ENCODE measurements at regions not wholly inside any gene's neighbourhood (a gene's known extent, or its start where the extent isn't known, plus 50 kb on each side); places are given as distances from the start of the nearest gene placed in this dataset.

- Histone ChIP-seq H3K9me3 (ENCODE audit: control insufficient read depth, low read length) (no peaks in the 10 kb centered on the region), H3K36me3 (ENCODE audit: control insufficient read depth, insufficient read depth, low read length) (no peaks in the 10 kb centered on the region), H3K27ac (ENCODE audit: low read depth, low read length, severe bottlenecking) (no peak overlapping the region), H3K4me3 (ENCODE audit: extremely low read depth, insufficient read depth, low read length, poor library complexity, severe bottlenecking) (no peak overlapping the region), H3K4me1 (ENCODE audit: control insufficient read depth, insufficient read depth, low read length, poor library complexity, severe bottlenecking) (no peaks in the 10 kb centered on the region)
- 100% methylated on average over 1 of the region's 3 CpGs; no CpG with 5 or more reads in 1 of the 2 experiments for WGBS, 2 experiments (ENCODE audit: insufficient coverage in 2 of 2)
Measured at GRCh38 chr4:11773798-11774197, 345.1 kb upstream of the HS3ST1 start.

- no peak overlapping the region for H3K27ac ChIP-seq (ENCODE audit: low read depth, low read length, severe bottlenecking)
- 81% methylated on average over 3 of the region's 3 CpGs; no CpG with 5 or more reads in 1 of the 2 experiments for WGBS, 2 experiments (ENCODE audit: insufficient coverage in 2 of 2)
Measured at GRCh38 chr4:11769434-11769833, 340.7 kb upstream of the HS3ST1 start.

GRCh38 chr4:11768251-11768972 is 339.7 kb upstream of the HS3ST1 start:
- WGBS, 2 experiments (ENCODE audit: insufficient coverage in 2 of 2), result 71 to 83% methylated on average over 1 to 2 of the region's 7 CpGs
- no peaks in the 10 kb centered on the region for H3K9me3 ChIP-seq (ENCODE audit: control insufficient read depth, low read length)
- no peaks in the 10 kb centered on the region for H3K4me1 ChIP-seq (ENCODE audit: control insufficient read depth, insufficient read depth, low read length, poor library complexity, severe bottlenecking)
- H3K27ac ChIP-seq (ENCODE audit: low read depth, low read length, severe bottlenecking), result no peak overlapping the region
- no peaks in the 10 kb centered on the region for H3K36me3 ChIP-seq (ENCODE audit: control insufficient read depth, insufficient read depth, low read length)
- H3K4me3 ChIP-seq (ENCODE audit: extremely low read depth, insufficient read depth, low read length, poor library complexity, severe bottlenecking), result no peak overlapping the region

More at GRCh38 chr4:11769434-11769833, 340.7 kb upstream of the HS3ST1 start:
- Histone ChIP-seq H3K36me3 (ENCODE audit: control insufficient read depth, insufficient read depth, low read length) (no peaks in the 10 kb centered on the region), H3K4me1 (ENCODE audit: control insufficient read depth, insufficient read depth, low read length, poor library complexity, severe bottlenecking) (no peaks in the 10 kb centered on the region), H3K9me3 (ENCODE audit: control insufficient read depth, low read length) (no peaks in the 10 kb centered on the region), H3K4me3 (ENCODE audit: extremely low read depth, insufficient read depth, low read length, poor library complexity, severe bottlenecking) (no peak overlapping the region)

GRCh38 chr4:11765849-11766453 is 337.3 kb upstream of the HS3ST1 start:
- no peak overlapping the region for H3K27ac ChIP-seq (ENCODE audit: low read depth, low read length, severe bottlenecking)
- H3K4me1 ChIP-seq (ENCODE audit: control insufficient read depth, insufficient read depth, low read length, poor library complexity, severe bottlenecking), result no peaks in the 10 kb centered on the region
- WGBS, 2 experiments (ENCODE audit: insufficient coverage in 2 of 2), result no CpG with 5 or more reads among the region's 4 CpGs
- H3K4me3 ChIP-seq (ENCODE audit: extremely low read depth, insufficient read depth, low read length, poor library complexity, severe bottlenecking), result no peak overlapping the region
- H3K9me3 ChIP-seq (ENCODE audit: control insufficient read depth, low read length), result no peaks in the 10 kb centered on the region
- H3K36me3 ChIP-seq (ENCODE audit: control insufficient read depth, insufficient read depth, low read length), result no peaks in the 10 kb centered on the region

GRCh38 chr4:11748164-11748872 is 319.6 kb upstream of the HS3ST1 start:
- 75 to 87% methylated on average over 2 to 5 of the region's 7 CpGs for WGBS, 2 experiments (ENCODE audit: insufficient coverage in 2 of 2)
- H3K4me1 ChIP-seq (ENCODE audit: control insufficient read depth, insufficient read depth, low read length, poor library complexity, severe bottlenecking), result no peaks in the 10 kb centered on the region

GRCh38 chr4:11746734-11747133 is 318.0 kb upstream of the HS3ST1 start:
- H3K36me3 ChIP-seq (ENCODE audit: control insufficient read depth, insufficient read depth, low read length), result no peaks in the 10 kb centered on the region
- H3K27ac ChIP-seq (ENCODE audit: low read depth, low read length, severe bottlenecking), result no peak overlapping the region
- no peak overlapping the region for H3K4me3 ChIP-seq (ENCODE audit: extremely low read depth, insufficient read depth, low read length, poor library complexity, severe bottlenecking)
- no CpG with 5 or more reads among the region's 4 CpGs for WGBS, 2 experiments (ENCODE audit: insufficient coverage in 2 of 2)
- no peaks in the 10 kb centered on the region for H3K9me3 ChIP-seq (ENCODE audit: control insufficient read depth, low read length)
- peaks cover 1% of the 10 kb centered on the region for H3K4me1 ChIP-seq (ENCODE audit: control insufficient read depth, insufficient read depth, low read length, poor library complexity, severe bottlenecking)

More at GRCh38 chr4:11748164-11748872, 319.6 kb upstream of the HS3ST1 start:
- no peaks in the 10 kb centered on the region for H3K36me3 ChIP-seq (ENCODE audit: control insufficient read depth, insufficient read depth, low read length)
- no peak overlapping the region for H3K27ac ChIP-seq (ENCODE audit: low read depth, low read length, severe bottlenecking)
- H3K4me3 ChIP-seq (ENCODE audit: extremely low read depth, insufficient read depth, low read length, poor library complexity, severe bottlenecking), result no peak overlapping the region
- H3K9me3 ChIP-seq (ENCODE audit: control insufficient read depth, low read length), result peaks cover 3% of the 10 kb centered on the region

GRCh38 chr4:11743976-11744375 is 315.3 kb upstream of the HS3ST1 start:
- WGBS, 2 experiments (ENCODE audit: insufficient coverage in 2 of 2), result no CpG with 5 or more reads among the region's 1 CpG
- no peak overlapping the region for H3K4me3 ChIP-seq (ENCODE audit: extremely low read depth, insufficient read depth, low read length, poor library complexity, severe bottlenecking)
- no peaks in the 10 kb centered on the region for H3K36me3 ChIP-seq (ENCODE audit: control insufficient read depth, insufficient read depth, low read length)
- H3K9me3 ChIP-seq (ENCODE audit: control insufficient read depth, low read length), result no peaks in the 10 kb centered on the region
- peaks cover 8% of the 10 kb centered on the region for H3K4me1 ChIP-seq (ENCODE audit: control insufficient read depth, insufficient read depth, low read length, poor library complexity, severe bottlenecking)
- no peak overlapping the region for H3K27ac ChIP-seq (ENCODE audit: low read depth, low read length, severe bottlenecking)

DNA sequence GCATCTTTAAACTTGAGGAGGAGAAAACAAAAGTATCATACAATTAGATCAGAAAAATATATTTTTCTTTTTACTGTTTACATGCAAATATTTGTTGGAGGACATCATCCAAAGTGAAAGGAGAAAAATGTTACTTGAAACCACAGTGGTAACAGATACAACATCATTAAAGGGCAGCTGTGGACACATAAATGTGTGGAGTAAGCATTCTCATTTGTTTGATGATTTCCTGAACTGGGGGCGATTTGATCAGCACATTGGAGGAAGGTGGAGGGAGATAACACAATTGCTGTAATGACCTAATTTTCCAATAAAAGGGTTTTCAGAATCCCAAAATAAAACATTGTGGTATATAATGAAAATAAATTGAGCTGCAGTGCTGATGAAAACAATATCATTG is 314.5 kb upstream of the HS3ST1 start:
- Histone ChIP-seq H3K36me3 (ENCODE audit: control insufficient read depth, insufficient read depth, low read length) (no peaks in the 10 kb centered on the region), H3K27ac (ENCODE audit: low read depth, low read length, severe bottlenecking) (no peak overlapping the region), H3K4me3 (ENCODE audit: extremely low read depth, insufficient read depth, low read length, poor library complexity, severe bottlenecking) (no peak overlapping the region), H3K4me1 (ENCODE audit: control insufficient read depth, insufficient read depth, low read length, poor library complexity, severe bottlenecking) (peaks cover 8% of the 10 kb centered on the region), H3K9me3 (ENCODE audit: control insufficient read depth, low read length) (no peaks in the 10 kb centered on the region)
- no CpG with 5 or more reads among the region's 1 CpG for WGBS, 2 experiments (ENCODE audit: insufficient coverage in 2 of 2)

GRCh38 chr4:11741190-11741652 is 312.5 kb upstream of the HS3ST1 start:
- peaks cover 8% of the 10 kb centered on the region for H3K4me1 ChIP-seq (ENCODE audit: control insufficient read depth, insufficient read depth, low read length, poor library complexity, severe bottlenecking)
- H3K27ac ChIP-seq (ENCODE audit: low read depth, low read length, severe bottlenecking), result peak overlapping the region; percentile 58
- WGBS, 2 experiments (ENCODE audit: insufficient coverage in 2 of 2), result no CpG with 5 or more reads among the region's 1 CpG
- no peaks in the 10 kb centered on the region for H3K36me3 ChIP-seq (ENCODE audit: control insufficient read depth, insufficient read depth, low read length)
- no peaks in the 10 kb centered on the region for H3K9me3 ChIP-seq (ENCODE audit: control insufficient read depth, low read length)
- no peak overlapping the region for H3K4me3 ChIP-seq (ENCODE audit: extremely low read depth, insufficient read depth, low read length, poor library complexity, severe bottlenecking)

GRCh38 chr4:11739992-11740391 is 311.3 kb upstream of the HS3ST1 start:
- H3K4me3 ChIP-seq (ENCODE audit: extremely low read depth, insufficient read depth, low read length, poor library complexity, severe bottlenecking), result no peak overlapping the region
- no CpG with 5 or more reads among the region's 1 CpG for WGBS, 2 experiments (ENCODE audit: insufficient coverage in 2 of 2)
- H3K27ac ChIP-seq (ENCODE audit: low read depth, low read length, severe bottlenecking), result no peak overlapping the region
- no peaks in the 10 kb centered on the region for H3K36me3 ChIP-seq (ENCODE audit: control insufficient read depth, insufficient read depth, low read length)
- H3K9me3 ChIP-seq (ENCODE audit: control insufficient read depth, low read length), result no peaks in the 10 kb centered on the region
- peaks cover 8% of the 10 kb centered on the region for H3K4me1 ChIP-seq (ENCODE audit: control insufficient read depth, insufficient read depth, low read length, poor library complexity, severe bottlenecking)
